Astrocyte of the spinal cord (primary cell): ENCODE measurements at regions not wholly inside any gene's neighbourhood (a gene's known extent, or its start where the extent isn't known, plus 50 kb on each side); places are given as distances from the start of the nearest gene placed in this dataset.
"Not testable (repeated sequence)": the region's sequence is repeated elsewhere in the genome, so short reads cannot be mapped to it uniquely, and the experiment has no call there.

Source experiments
- DNase-seq: peaks from one replicate; pipeline ENCODE4 v3.0.0; 2011; ENCODE audit warnings: low read depth, low spot score
- H3K4me3 ChIP-seq: 2 replicates; pipeline ENCODE4 v1.5.1; 2011; ENCODE audit warnings: low read depth, mild to moderate bottlenecking, low read length, moderate library complexity
- CTCF ChIP-seq: IDR thresholded peaks from 2 replicates; pipeline ENCODE4 v1.5.1; 2012; ENCODE audit warnings: low read depth, mild to moderate bottlenecking, low read length, inconsistent platforms
- in situ Hi-C: cut with HindIII; loops from 2 replicates; pipeline ENCODE4 v1.10.0; 2017; ENCODE audit warnings: low sequenced_read_pairs

DNA sequence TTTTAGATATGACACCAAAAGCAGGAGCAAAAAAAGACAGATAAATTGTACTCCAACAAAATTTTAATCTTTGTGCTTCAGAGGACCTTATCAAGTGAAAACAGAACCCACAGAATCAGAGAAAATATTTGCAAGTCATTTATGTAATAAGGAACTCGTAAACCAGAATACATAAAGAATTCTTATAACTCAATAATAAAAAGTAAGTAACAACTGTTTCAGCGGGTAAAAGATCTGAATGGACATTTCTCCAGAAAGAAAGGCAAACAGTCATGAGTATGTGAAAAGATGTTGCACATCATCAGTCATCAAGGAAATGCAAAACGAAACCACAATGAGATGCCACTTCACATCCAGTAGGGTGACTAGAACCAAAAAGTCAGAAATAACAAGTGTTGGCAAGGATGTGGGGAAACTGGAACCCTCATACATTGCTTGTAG, 167.7 kb upstream of the KCTD7 start:
- no peak overlapping the region for H3K4me3 ChIP-seq
- no peak for DNase-seq
- TF ChIP-seq CTCF = no peak
- in situ Hi-C loops = no loop called here

- in situ Hi-C loops, H3K4me3 ChIP-seq, DNase-seq: not testable (repeated sequence)
These were observed 167.3 kb upstream of the KCTD7 start for GRCh38 chr7:66461397-66461796.

DNA sequence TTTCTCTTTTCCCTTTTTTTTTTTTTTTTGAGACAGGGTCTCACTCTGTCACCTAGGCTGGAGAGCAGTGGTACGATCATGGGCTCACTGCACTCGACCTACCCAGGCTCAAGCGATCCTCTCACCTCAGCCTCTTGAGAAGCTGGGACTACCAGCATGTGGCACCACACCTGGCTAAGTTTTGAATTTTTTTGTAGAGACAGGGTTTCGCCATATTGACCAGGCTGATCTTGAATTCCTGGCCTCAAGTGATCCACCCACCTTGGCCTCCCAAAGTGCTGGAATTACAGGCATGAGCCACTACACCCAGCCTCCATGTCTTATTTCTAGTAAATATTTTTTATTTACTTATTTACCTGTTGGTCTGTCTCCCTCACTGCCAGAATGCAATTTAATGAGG, 165.8 kb upstream of the KCTD7 start:
- in situ Hi-C loops, DNase-seq, H3K4me3 ChIP-seq: not testable (repeated sequence)

DNA sequence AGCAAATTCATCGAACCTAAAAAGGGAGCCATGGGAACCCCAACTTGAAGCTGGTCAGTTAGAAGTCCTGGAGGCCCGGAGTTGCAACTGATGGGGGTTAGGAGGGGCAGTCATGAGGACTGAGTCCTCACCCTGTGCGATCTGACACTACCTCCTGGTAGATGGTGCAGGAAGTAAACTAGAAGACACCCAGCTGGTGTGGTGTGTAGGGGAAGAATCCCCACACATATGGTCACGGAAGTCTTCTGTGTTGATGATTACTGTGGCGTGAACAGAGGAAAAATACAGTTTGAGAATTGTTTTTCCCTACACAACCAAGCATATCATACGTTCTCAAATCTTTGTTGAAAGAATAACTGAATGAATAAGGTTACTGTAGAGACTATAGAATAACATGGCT, 164.6 kb upstream of the KCTD7 start:
- no peak for DNase-seq
- TF ChIP-seq CTCF = no peak
- in situ Hi-C loops = no loop called here
- no peak overlapping the region for H3K4me3 ChIP-seq

GRCh38 chr7:66466081-66466600, 162.5 kb upstream of the KCTD7 start:
- H3K4me3 ChIP-seq = no peak overlapping the region
- in situ Hi-C loops = no loop called here
- no peak for DNase-seq
- no peak for TF ChIP-seq CTCF

GRCh38 chr7:66467887-66468286, 160.8 kb upstream of the KCTD7 start:
- H3K4me3 ChIP-seq = no peak overlapping the region
- in situ Hi-C loops = no loop called here
- no peak for DNase-seq
- no peak for TF ChIP-seq CTCF

DNA sequence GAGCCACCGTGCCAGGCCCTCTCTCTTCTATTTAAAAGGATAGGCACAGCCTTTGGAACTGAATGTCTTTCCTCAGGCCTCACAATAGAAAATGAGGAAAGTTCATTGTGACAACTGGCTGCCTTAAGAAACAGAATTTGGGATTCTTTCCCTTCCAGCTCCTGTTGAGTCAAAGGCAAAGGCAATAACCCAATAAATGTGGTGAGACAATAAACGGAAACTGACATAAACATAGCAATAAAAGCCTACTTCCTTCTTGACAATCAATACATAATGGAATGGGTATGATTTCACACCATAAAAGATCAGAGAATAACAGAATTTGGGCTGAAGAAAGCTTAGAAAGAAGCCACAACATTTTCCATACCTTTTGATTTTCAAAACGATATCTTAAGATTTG, 155.6 kb upstream of the KCTD7 start:
- H3K4me3 ChIP-seq, in situ Hi-C loops, DNase-seq: not testable (repeated sequence)

GRCh38 chr7:66474441-66474840, 154.2 kb upstream of the KCTD7 start:
- TF ChIP-seq CTCF = no peak
- H3K4me3 ChIP-seq = no peak overlapping the region
- DNase-seq = no peak
- in situ Hi-C loops = no loop called here

GRCh38 chr7:66476056-66476455, 152.6 kb upstream of the KCTD7 start:
- in situ Hi-C loops, DNase-seq, H3K4me3 ChIP-seq: not testable (repeated sequence)

DNA sequence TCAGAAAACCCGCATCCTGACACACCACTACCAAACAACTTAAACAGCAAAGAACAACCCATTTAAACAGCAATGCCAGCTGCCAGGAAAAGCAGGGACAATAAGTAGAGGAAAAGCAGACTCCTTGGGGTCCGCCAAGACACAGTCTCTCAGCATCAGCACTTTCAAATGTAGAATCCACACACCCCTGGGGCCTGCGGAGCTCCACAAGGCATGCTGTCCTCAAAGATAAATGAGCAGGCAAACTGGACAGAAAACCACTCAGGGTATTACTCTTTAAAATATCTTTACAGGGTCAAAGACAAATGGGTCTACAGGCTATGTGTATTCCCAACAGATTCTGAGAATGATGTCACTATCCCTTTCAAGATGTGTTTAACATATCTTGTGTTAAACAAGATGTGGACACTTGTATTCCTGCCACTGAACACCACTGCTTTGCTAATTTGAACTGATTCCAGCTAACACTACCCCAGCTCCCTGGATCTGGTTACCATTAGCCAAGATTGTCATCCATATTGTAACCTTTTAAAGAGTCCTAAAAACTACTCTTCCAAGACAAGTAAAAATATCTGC, 150.8 kb upstream of the KCTD7 start:
- in situ Hi-C loops, DNase-seq, H3K4me3 ChIP-seq: not testable (repeated sequence)

DNA sequence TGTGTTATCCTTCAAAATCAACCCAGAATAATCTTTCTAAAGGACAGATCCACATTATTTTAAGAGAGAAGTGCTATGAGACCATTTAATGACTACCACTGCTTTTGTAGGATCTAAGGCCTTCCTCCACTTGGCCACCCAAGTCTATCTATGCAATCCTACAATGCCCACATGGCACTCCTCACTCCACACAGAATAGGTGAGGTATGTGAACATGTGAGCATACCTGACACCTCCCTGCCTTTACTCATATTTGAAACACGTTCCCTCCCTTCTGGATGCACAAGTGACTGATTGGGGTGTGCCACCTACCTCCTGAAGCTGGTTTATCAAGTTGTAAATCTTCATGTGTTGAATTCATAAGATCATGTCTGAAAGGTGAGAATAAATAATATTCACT, 147.5 kb upstream of the KCTD7 start:
- DNase-seq, in situ Hi-C loops, H3K4me3 ChIP-seq: not testable (repeated sequence)

DNA sequence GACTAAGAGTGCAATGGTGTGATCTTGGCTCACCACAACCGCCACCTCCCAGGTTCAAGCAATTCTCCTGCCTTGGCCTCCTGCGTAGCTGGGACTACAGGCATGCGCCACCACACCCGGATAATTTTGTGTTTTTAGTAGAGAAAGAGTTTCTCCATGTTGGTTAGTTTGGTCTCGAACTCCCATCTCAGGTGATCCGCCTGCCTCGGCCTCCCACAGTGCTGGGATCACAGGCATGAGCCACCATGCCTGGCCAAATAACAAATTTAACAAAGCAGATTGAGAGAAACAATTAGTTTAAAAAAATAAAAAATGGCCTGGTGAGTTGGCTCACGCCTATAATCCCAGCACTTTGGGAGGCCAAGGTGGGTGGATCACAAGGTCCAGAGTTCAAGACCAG, 139.6 kb upstream of the KCTD7 start:
- in situ Hi-C loops, DNase-seq, H3K4me3 ChIP-seq: not testable (repeated sequence)

DNA sequence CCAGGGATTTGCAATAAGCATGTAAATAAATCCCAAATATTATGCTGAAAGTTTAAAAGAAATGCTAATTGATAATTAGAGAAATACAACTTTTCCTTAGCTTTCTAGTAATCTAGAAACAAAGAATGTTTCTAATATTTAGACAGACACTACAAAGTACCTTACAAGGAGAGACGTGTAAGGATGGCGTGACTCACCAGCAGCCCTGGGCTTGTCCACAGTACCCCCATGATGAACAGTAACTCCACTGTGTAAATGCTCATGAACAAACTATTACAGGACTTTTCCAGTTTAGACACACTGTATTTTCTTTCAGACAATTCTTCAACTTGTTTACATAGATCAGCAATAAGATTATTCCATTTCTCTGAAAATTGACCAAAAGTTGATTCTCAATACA, 138.9 kb upstream of the KCTD7 start:
- H3K4me3 ChIP-seq, in situ Hi-C loops: not testable (repeated sequence)
- DNase-seq = peak; percentile 15
